Left colon (tissue), 2 donors: ENCODE measurements at regions not wholly inside any gene's neighbourhood (a gene's known extent, or its start where the extent isn't known, plus 50 kb on each side); places are given as distances from the start of the nearest gene placed in this dataset.

ENCODE experiments used
- ATAC-seq: fragments of 200-7000 bp; cut with Tn5 transposase; one replicate; pipeline ENCODE4 v1.9.1; 2020; ENCODE audit warnings: mild to moderate bottlenecking, moderate library complexity
- DNase-seq, 2 donors: peaks; one replicate each; pipeline ENCODE4 v3.0.0-alpha.2; 2020
- intact Hi-C, 2 donors: fragments of 100-400 bp; cut with DNase I in 1 of 2; cut with micrococcal nuclease in 1 of 2; formaldehyde crosslinking; loops; one replicate each; pipeline versions ENCODE4 v1.11.2 to v1.14.0; 2022; cut with DNase I, micrococcal nuclease
- donor health status: DM: no; HTN: no; CAD: no.
- donor health status: DM: yes; HTN: yes; CAD: no.

- intact Hi-C loops = no loop called here
- DNase-seq (no peak), ATAC-seq (no peak)
Observed at GRCh38 chr13:108030769-108031168, 184.6 kb downstream of the LIG4 start.

DNA sequence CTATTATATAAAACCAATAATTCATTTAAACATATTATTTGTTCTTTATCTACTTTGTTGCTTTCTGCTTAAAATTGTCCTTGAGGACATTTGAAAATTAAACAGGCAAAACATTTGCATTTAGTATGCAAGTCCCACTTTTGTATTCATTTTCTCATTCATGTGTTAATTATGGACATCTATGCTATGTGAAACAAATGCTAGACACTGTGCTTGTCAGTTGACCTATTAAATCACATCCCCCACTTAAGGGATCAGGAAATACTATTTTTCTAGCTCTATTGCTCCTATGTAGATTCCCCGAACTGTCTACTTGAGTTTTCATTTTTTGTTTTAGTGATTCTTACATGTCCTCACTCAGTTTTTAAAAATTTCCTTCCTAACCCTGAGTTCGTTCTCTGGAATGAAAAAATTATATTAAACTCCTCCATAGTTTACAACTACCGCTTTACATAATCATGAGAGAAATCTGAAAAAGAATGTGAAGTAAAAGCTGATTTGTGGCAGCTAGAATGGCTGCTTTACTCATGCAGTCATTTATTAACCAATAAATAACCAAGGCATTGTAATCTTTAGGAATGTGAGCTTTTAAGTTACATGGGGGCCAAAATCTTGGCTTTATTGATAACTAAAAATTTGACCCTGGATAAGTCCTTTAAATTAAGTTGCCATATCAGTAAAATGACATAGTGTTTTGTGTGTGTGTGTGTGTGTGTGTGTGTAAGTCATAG, 188.5 kb downstream of the LIG4 start:
- ATAC-seq = no peak
- intact Hi-C loops = no loop called here
- DNase-seq = no peak

DNA sequence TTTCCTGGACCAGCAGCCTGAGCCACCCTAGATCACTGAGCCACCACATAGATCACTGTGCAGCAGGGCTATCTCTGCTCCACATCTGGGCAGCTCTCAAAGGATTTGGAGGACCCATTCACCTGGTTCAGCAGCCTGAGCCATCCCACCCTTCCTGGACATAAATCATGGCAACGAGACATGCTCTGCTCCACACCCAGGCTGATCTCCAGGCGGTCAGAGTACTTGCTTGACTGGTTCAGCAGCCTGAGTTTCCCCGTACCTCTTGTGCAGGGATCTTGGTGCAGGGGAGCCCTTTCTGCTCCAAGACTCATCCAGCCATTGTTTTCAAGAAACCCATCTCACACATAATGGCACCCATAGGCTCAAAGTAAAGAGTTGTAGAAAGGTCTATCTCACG, 195.3 kb downstream of the LIG4 start:
- intact Hi-C loops = no loop called here
- ATAC-seq = no peak

GRCh38 chr13:108018371-108018870, 196.9 kb downstream of the LIG4 start:
- DNase-seq (no peak), ATAC-seq (no peak)
- intact Hi-C loops = no loop called here

More for the DNA sequence above, 195.3 kb downstream of the LIG4 start:
- DNase-seq = no peak

DNA sequence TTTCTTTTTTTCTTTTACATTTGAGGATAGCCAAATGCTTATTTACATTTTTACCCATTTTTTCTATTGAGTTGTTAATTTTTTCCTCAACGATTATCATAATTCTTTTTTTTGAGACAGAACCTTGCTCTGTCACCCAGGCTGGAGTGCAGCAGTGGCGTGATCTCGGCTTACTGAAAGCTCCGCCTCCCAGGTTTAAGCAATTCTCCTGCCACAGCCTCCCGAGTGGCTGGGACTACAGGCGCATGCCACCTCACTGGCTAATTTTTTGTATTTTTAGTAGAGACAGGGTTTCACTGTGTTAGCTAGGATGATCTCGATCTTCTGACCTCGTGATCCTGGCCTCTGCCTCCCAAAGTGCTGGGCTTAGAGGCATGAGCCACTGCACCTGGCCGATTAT, 208.7 kb downstream of the LIG4 start:
- intact Hi-C loops = no loop called here
- ATAC-seq (no peak), DNase-seq (no peak)

DNA sequence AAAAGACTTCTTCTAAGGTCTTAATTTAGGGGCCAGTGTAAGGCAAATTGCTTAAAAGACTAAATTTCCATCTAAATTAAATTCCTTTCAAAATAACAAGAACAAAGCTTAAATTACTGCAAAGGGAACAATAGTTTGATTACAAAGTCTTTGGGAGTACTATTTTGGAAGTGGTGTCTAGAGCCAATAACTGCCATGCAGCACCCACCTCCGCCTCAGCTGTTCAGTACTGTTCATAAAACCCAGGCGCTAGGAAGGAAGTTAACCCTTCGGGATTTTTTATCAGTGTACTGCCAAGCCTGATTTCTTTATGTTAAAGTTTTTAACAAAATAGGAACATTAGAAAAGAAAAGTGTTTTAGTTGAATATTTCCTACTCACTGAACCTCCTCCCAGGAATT, 210.1 kb downstream of the LIG4 start:
- intact Hi-C loops = no loop called here
- no peak for DNase-seq
- no peak for ATAC-seq

DNA sequence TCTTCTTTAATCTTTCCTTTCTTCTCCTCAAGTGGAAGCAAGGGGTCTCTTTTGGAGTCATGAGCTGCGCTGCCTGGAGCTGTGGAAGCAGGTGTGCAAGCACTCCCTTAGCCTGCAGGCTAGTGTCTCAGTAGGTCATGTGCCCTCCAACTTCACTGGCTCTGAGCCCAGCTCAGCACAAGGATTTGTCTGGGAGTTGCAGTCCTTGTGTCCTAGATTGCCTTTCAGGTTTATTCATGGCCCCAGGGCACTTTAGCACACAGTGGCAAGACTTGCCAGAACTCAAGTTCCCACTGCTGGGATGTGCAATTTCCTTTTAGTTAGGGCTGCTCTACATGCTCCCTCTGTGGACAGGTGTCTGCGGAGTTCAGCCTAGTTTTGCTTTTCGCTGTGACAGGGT, 211.7 kb downstream of the LIG4 start:
- intact Hi-C loops = no loop called here
- ATAC-seq = no peak
- no peak for DNase-seq

- intact Hi-C loops = no loop called here
- ATAC-seq = no peak
- DNase-seq = no peak
Observed at GRCh38 chr13:108000998-108001397, 214.3 kb downstream of the LIG4 start.

GRCh38 chr13:107999751-108000150, 215.6 kb downstream of the LIG4 start:
- ATAC-seq (no peak), DNase-seq (no peak)
- intact Hi-C loops = no loop called here

DNA sequence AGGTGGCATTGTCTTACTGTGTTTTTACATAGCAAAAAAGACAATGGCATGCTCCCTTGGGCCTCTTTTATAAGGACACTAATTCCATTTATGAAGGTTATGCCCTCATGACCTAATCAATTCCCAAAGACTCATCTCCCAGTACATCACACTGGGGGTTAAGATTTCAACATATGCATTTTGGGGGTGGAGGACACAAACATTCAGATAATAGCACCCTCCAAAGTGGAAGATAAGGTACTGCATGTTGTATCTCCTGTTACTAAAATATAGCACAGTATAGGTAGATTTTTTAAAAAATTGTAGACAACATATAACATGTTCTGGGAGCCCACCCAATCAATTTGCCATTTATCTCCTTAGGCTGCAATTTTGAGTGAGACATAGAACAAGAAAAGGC, 221.2 kb downstream of the LIG4 start:
- DNase-seq (no peak), ATAC-seq (no peak)
- intact Hi-C loops = no loop called here

GRCh38 chr13:107993239-107993949, 221.9 kb downstream of the LIG4 start:
- intact Hi-C loops = no loop called here
- DNase-seq (no peak), ATAC-seq (no peak)

GRCh38 chr13:107992542-107992941, 222.8 kb downstream of the LIG4 start:
- no peak for DNase-seq
- intact Hi-C loops = no loop called here

DNA sequence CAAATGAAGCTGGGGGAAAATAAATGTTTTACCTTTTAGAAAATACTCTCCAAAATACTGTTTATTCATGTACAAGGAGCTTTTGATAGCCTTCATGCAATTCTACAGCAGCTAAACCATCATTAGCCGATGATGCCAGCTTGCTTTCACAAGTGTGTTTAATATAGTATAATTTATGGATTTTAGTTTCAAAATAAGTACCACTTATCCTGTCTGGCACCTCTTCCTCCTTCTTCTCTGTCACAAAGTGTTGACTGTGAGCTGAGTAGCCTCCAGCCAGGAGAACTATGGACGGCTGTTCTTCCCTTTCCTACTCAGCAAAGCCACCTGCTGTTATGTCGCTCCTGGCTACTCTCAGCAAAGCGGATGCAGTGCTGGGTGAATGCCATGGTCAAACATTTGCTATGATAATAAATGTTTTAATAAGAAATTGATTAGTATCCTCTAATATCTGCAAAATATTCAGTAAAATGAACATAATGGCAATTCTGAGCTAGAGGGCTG, 238.2 kb downstream of the LIG4 start:
- ATAC-seq = no peak
- intact Hi-C loops = no loop called here
- DNase-seq = no peak

More at GRCh38 chr13:107992542-107992941, 222.8 kb downstream of the LIG4 start:
- ATAC-seq = no peak

- ATAC-seq = no peak
- no peak for DNase-seq
- intact Hi-C loops = no loop called here
Observed at GRCh38 chr13:107976628-107977027, 238.7 kb downstream of the LIG4 start.

DNA sequence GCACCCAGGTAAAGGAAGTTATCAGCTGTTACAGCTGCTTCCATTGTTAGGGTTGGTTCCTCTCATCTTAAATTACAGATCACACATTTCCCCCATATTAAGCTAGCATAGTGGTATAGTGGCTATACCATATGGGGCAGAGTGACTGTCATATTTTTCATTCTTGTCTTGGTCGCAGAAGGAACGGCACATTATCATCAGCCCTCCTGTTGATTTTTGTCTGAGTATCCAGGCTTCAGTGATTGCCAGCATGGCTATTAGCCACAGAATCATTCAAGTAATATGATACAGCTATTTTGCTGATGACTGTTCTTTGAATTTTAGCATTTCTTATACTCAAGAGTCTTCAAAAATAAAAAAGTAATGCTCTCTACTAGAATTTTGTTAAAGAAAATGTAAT, 240.9 kb downstream of the LIG4 start:
- ATAC-seq = no peak
- DNase-seq = no peak
- intact Hi-C loops = no loop called here

DNA sequence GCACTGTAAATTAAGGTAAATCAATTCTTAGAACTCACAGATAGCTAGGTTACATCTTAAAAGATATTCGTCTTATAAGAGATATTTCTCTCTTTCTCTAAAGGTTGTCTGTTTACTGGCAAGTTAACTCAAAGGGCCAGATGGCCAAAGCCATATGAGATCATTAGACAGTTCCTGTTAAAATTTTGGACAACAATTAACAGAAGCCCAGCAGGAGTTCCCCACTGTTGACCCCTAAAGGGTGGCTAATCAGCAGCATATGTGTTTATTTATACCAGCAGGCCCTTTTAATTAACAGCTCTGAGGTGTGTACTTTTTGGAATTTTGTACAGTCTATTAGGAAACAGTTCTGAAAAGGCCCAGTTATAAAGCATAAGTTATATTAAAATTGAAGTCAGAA, 245.8 kb downstream of the LIG4 start:
- DNase-seq (no peak), ATAC-seq (no peak)
- intact Hi-C loops = no loop called here

GRCh38 chr13:107968470-107968869, 246.9 kb downstream of the LIG4 start:
- no peak for DNase-seq
- intact Hi-C loops = no loop called here
- ATAC-seq = no peak

GRCh38 chr13:107964395-107964794, 250.9 kb downstream of the LIG4 start:
- intact Hi-C loops = no loop called here
- DNase-seq (no peak), ATAC-seq (no peak)

DNA sequence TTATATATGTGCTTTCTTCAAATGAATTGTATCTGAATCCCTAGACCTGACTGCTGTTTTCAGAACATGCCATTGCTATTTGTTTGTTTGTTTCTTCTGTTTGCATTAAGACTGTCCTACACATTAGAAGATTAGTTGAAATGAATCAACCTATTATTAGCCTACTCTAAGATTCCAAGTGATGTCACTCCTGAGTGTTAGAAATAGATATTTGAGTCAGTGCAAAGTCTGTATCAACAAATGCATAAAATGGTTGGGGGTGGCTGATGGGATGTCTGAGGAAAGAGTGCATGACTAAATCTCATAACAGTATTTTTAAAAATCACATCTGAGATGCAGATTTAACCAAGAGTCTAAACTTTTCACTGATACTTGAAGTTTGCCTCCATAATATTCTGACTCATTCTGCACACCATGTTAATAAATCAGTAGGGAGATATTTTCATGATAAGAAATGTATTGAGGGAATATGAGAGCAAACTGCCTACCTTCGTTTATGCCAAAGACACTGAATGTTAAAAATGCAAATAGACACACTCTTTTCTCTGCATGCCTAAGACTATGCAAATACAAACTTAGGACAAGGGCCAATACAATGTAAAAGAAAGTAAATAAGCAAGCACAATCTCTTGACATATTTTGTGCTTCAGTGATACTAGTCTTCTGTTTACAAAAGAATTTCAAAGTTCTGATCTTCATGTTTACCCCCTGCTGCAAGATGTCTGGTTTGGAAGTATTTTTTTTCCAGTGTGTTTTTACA, 253.3 kb downstream of the LIG4 start:
- intact Hi-C loops = no loop called here
- DNase-seq (no peak), ATAC-seq (no peak)

DNA sequence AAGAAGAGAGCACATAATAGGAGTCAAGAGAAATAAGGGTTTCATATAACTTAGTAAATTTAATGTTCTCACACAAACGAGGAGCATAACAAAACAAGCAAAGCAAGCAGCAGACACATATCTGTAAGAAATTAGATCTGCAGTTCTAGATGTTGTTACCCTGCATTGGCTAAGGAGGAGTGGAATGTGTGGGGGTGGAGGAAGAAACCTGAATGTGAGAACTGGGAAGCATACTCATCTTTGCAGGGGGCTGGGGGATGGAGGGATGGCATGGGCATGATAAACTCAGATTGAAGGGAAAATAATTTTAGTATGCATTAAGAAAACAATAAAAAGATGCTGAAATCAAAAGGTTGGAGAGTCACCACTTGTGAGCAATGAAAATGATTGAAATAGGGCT, 255.0 kb downstream of the LIG4 start:
- ATAC-seq (no peak), DNase-seq (no peak)
- intact Hi-C loops = no loop called here
